ENCODE measurements at regions not wholly inside any gene's neighbourhood (a gene's known extent, or its start where the extent isn't known, plus 50 kb on each side); places are given as distances from the start of the nearest gene placed in this dataset.
"Not testable (repeated sequence)": the region's sequence is repeated elsewhere in the genome, so short reads cannot be mapped to it uniquely, and the experiment has no call there.

DNA sequence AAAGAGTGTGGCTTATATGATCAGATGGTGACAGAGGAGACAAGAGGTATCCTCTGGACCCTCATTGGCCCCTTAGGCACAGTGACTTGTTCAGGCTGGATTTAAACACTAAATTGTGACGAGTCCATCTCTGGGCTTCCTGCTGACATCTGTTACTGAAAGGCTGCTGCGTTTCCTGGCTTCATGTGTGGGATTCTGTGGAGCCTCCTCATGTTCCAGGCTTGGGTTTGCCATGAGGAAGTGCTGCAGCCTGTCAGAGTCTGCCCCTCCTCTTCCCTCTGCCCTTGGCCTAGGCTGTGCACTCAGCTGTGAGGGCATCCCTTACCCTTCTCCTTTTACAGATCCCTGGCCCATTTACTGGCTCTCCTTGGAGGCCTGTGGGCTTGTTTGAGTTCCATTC is 159.1 kb upstream of the TTC29 start:
- no peak for DNase-seq

DNA sequence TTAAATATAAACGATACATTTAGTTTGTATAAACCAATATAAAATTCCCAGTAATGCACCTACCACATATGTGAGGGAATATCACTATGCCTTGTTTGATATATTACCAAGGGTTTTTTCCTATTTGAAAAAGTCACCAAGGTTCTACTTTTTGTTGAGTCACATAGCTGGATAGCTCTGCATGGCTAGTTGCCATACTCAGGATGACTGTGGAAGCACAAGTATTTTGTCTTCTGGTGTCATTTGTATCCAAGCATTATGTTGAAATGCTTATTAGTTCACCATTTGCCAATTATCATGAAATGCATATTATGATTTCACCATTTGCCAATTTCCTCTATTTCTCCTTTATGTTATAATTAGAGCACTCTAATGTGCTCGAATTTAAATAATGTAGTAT is 162.7 kb upstream of the TTC29 start:
- no peak for DNase-seq

DNA sequence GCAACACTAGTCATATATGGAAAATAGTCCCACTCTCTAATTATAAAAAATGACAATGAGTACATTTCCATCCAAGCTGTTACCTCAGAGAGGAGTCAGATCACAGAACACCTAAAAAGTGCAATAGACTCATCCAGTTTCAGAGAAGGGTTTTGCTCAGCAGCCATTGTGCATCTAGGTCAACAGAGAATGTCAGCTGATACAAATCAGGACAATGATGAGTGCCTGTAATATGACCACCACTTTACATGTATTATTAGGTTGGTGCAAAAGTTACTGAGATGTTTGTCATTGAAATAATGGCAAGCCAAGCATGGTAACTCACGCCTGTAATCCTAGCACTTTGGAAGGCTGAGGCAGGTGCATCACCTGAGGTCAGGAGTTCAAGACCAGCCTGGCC is 164.1 kb upstream of the TTC29 start:
- no peak for DNase-seq

DNA sequence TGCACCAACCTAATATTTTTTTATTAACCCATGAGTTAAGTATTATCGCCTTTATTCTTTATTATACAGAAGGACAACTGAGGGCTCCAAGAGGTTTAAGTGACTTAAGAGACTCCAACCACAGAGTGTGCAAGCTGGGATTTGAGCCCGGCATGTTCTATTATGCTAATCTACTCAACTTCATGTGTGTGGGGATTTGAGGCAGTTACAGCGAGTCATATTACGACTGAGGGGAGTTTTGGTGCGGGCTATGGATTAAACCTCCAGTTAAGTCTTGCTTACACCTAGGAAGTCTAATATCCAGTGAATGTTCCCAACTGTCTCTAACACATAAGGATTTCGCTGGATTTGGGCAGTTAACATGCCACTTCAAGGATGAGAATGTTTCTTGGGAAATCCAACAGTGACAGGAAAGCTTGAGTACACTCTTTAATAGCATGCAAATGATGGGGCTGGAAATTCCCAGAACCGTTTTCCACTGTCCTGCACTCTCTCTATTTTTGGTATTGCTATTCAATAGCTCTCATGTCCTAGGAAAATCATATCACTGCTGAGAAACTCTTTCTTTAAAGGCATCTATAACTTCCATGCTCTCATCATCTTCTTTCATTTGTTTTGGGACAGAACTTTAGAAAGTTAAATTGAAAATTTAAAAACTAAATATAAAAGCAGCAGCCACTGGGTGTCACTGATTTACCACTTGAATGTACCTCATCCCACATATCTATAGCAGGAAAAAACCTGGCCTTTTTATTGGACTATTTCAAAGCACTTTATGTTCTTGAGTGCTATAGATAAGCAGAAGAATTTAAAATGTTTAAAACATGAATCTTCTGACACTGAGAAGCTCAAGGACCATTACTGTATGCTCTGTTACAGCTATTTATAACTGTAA is 165.1 kb upstream of the TTC29 start:
- no peak for DNase-seq

DNA sequence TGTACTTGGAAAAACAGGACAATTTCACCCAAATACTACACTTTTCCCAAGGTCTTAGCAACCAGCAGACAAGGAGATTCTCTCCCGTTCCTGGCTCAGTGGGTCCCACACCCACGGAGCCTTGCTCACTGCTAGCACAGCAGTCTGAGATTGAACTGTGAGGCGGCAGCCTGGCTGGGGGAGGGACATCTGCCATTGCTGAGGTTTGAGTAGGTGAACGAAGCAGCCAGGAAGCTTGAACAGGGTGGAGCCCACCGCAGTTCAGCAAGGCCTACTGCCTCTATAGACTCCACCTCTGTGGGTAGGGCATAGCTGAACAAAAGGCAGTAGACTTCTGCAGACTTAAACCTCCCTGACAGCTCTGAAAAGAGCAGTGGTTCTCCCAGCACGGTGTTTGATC is 166.5 kb upstream of the TTC29 start:
- not testable (repeated sequence) for DNase-seq

DNA sequence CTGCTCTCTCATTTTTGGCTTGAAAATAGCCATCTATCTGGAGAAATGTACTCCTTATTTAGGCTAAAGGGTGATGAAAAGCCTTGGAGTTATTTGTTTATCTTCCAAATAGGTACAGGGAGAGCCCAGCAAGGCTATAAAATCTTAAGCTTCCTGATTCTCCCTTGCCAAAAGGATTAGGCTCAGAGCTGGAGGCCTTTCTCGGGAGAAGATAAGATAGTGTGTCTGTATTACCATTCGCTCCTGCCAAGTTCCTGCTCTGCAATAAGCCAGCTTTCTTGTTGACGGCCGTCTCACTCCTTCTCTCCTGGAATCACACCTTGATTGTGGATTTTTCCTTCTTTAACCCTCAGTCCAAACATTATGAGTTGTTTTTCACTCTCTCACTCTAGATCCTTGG is 171.8 kb upstream of the TTC29 start:
- no peak for DNase-seq

DNA sequence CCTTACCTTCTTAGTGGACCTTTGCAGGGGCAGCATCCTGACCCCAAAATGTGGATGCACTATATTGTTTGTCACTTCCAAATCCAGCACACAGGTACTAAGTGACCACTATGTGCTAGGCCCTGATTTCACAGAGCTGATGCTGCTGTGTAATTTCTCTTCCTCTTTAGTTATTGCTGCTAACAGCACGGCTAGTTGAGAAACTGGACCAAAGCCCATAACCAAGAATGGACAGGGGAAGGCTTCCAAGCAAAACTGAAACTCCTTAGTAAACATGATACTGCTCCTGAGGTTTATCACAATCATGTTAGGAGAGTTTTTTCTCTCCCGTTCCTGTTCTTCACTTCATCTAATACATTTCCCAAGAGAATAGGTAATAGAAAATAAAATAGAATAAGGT is 172.9 kb upstream of the TTC29 start:
- no peak for DNase-seq

DNA sequence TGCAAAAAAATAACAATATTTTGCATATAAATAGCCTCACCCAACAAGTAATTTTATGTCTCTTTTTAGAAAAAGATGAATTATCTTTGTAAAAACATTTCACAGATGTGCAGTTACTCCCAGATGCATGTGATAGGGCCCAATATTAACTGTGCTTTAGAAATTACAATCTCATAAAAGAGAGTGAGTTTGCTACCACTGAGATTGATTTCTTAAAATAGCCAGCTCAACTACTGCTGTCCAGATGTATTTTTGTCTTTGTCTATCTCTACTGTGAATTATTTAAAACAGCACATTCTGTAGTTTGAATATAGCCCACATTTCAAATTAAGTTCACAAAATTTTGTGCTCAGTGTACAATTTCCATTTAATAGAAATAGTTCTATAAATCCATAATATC is 177.0 kb upstream of the TTC29 start:
- DNase-seq = no peak

DNA sequence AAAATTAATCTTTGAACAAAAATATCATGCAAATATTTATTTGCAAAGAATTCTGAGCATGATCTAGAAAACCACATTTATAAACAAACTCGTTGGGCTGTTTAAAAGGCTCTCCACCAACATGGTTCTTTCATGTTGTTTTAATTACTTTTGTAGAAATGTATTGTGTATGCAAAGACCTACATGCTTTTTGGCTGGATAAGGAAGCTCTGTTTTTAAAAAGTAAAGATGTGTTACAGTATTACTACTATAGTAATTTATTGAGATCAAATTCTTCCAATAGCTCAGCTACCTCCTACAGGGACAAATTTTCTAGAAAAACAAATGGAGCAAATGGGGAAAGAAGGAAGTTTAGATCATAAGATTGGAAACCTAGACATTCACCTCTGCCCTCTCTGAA is 177.5 kb upstream of the TTC29 start:
- DNase-seq = no peak

DNA sequence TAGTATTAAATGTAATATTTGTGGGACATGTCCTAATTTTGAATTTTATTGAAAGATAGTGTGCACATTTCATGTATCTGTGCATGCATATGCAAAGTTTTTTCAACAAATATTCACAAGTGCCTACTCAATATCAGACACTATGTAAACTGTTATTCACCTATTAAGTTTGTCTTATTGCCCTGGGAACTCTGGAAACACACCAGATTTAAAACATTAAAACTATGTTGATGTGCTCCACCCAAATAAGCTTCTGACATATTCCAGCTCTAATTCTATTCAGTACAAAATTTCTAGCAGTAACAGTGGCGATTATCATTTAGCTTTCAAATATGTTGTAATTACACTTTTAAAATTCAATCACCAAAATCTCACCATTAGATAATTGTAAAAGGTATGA is 183.1 kb upstream of the TTC29 start:
- no peak for DNase-seq

DNA sequence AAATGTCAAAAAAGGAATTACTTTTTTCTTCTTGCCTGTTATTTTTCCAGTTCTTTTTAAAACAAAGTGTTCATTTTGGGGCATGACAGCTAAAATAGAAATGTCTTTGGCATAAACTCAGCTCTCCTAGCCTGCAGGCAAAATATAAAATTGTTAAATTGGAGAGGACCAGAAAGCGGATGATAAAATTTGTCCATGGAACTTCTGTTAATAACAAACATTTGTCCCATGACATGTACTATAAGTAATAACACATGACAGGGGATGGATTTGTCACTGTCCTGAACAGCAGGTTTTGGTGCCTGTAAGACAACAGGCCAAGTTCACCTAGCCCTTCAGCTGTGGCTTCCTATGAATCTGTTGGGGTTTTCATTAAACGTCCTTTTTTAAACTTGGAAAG is 184.0 kb upstream of the TTC29 start:
- no peak for DNase-seq

DNA sequence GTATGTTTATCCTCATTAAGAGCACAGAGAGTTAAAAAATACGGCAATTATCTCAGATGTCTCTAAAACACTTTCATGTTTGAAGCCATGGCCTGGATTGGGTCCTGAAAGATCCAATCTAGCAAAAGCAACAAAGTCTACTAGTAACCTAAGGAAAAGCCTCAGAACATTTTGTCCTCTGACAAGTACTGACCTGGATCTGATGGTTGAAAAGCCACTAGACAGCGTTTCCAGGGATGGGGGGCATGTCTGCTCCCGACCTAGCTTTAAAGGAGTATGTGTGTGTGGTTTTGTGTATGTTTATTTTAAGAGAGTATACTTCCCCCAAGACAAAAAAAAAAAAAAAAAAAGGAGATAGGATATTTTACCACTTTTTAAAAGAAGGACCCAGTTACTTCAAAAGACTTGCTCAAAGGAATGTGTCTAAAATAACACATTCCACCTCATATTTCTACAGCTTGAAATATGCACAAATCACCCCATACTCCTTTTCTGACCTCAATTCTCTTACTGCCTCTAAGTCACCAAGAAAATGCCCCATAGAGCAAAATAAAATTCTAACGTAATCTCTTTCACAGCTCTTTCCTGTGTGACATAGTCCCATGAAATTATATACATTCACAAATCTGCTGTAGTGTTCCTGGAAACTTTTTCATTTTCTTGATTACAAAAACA is 189.0 kb upstream of the TTC29 start:
- no peak for DNase-seq

DNA sequence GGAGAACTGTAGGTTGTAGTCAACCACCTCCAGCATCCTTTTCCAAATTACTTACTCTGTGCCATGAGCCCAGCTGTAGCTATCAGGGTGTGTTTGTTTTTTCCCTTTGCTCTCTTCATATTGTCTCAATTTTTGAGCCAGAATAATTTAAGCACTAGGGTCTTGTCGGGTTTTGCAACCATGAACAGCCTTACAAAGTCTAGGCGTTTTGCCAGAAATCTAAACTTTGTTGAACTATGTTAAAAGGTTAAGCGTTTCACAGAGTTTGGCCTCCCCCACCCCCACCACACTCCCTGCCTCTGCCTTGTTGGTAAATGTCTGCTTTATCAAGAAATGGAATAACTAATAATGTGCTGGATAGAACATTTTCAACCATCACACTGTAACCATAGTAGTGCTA is 190.6 kb upstream of the TTC29 start:
- DNase-seq = no peak

DNA sequence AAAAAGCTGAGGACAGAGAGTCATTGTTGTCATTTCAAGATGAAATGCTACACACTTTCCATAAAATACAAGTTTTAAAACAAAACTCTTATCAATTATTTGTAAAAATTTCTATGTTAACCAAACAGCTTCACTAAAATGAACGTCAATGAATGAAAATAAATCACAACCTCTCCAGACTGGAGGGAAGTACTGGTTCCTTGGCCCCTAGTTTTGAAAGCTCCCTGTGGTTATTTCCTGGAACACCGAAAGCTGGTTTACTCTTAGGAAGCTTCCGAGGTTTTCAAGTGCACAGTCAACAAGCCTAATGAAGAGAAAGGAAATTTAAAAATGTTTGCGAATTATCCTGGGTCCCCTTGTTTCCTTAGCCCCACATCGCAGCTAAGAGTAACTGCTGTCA is 191.1 kb upstream of the TTC29 start:
- DNase-seq = no peak

DNA sequence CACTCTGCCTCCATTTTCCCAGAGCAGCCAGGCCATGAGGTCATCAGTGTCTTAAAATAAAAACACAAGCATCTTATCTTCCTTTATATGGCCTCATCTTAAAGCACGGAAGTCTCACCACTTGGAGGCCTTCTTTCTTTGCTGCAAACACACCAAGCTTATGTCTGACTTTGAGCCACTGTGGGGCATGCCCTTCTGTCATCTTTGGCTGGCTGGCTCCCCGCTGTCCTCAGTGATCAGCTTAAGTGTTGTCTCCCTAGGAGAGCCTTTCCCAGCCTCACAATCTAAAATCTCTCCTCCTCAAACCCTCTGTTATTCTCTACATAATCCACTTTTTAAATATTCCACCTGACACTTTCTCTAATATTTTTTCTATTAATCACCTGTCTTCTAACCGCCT is 191.6 kb upstream of the TTC29 start:
- no peak for DNase-seq

DNA sequence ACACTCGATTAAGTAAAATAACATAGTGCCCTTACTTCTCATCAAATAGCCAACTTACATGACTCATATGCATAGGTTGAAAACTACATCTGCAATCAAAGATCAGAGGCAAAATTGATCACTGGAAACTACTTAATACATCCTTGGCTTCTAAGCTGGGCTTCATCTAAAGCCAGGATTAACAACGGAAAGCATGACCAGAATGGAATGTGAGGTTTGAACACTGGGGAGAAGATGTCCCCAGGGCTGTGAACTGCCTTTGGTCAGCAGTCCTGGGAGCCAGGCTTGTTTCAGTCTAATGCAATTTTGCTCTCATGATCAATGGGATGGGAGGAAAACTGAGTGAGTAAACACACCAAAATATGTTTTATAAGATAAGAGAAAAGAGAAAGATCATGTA is 192.5 kb upstream of the TTC29 start:
- no peak for DNase-seq

DNA sequence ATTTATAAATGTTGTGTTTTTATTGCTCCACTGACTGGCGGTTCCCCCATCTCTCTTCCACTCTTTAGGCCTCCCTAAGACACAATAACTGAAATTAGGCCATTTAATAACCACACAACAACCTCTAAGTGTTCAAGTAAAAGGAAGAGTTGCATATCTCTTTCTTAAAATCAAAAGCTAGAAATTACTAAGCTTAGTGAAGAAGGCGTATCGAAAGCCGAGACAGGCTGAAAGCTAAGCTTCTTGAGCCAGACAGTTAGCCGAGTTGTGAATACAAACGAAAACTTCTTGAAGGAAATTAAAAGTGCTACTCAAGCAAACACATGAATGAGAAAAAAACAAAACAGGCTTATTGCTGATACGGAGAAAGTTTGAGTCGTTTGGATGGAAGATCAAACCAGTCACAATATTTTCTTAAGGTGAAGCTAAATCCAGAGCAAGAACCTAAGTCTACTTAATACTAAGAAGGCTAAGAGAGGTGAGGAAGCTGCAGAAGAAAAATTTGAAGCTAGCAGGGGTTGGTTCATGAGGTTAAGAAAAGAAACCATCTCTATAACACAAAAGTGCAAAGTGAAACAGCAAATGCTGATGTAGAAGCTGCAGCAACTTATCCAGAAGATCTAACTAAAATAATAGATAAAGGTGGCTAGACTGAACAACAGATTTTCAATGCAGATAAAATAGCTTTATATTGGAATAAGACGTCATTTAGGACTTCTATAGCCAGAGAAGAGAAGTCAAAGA is 194.0 kb upstream of the TTC29 start:
- DNase-seq = no peak

DNA sequence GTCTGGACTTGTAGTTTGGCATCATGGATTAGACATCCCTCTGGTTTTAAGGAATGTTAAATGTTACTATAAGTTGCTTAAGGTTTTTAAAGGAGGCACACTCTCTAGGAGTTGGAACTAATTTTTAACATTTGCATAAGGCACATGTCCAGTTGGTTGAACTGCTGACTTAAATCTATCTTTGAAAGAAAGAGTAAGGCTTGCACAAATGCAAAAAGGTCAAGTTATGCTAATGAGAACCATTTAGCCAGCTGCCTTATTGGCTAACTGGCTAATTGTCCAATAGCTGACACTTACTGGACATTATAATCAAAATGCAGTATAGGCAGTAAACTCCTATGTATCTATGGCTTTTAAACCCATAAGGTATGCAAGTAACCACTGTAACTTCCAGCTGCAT is 206.1 kb upstream of the TTC29 start:
- DNase-seq = no peak

DNA sequence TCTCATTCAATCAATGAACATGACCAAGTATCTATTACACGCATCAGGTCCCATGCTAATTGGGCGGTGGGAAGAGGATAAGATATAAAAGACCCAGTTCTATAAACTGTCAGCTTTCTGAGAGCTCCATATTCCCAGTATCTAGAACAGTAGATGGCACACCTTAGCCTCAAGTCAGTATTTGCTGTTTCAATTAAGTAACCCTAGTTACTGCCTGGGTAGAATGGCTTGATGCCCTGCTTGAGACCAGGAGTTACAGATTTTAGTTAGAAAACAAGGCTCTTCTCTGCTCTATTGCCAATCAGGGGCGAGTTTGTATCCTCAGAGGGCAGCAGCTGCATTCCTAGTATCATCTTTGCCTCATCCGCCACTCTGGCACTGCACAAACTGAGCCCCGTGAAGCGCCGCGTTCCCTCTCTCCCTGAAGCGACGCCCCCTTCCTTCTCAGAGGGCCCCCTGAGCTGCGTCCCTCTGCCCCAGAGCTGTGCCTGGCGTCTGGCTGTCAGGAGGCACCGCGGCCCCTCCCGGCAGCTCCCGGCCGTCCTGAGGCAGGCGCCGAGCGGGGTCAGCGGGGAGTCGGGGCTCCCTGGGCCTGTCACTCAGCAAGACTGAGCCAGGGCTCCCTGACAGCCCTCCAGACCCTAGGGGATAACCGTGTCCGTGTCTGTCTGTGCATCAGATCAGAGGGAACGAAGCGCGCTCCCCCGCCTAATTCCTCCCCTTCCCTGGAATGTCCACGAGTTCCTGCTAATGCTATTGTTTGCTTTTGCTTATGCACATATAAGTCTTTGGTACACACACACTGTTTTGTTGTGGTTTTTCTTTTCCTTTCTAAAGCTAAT is 212.4 kb upstream of the TTC29 start:
- DNase-seq = no peak

DNA sequence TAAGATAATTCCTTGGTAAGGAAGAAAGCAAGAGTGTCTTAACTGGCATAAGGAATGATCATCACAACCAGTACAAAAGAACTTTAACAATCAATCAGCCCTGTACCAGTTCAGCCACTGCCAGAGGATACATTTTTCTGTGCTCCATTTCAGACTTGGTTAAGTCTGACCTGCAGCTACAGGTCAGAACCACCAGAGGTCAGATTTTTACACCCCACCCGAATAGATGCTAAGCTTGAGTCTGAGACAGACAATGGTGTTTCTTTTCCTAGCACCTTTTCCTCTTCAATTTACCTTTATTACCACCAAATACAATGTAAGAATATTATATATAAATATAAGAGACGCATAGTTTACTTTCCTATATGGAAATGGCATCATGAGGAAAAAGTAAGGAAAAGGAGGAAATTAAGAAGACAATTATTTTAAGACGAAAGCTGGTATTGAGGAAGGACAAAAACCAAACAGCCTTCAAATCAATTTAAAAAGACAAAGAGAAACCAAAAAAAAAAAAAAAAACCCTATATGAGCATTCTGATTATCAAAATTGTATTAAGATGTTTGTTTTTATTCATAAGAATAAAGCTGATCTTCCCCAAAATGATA is 215.3 kb upstream of the TTC29 start:
- DNase-seq = no peak

DNA sequence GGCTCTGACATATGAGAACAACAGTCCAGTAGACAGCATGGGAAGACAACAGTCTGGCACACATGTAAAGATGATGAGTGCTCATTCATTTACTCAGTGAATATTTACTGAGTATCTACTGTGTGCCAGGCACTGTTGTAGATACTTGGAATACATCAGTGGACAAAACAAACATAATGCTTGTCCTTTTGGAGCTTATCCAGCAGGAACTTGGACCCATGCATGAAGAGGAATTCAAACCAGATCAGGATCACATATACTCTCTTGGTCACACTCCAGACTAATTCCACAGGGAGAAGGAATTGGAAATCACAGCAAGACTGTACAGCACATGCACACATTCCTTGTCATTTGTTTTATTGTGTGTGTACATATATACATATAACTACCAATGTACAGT is 217.6 kb upstream of the TTC29 start:
- no peak for DNase-seq

DNA sequence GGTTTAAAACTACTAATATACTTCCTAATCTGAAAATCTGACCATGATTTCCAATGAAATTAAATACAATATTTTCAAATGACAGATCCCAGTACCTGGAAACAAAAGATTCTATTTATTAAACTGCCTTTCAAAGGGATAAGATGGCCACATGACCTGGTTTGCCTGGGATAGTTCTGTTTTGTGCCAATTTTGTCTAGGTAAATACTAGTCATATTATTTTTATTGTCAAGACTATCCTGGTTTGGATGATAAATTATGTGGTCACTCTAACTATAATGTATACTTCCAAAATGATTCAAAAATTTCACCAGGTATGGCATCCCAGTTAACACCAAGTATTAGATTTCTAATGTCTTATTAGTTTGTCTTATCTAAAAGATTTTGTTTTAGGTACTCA is 222.5 kb upstream of the TTC29 start:
- DNase-seq = not testable (repeated sequence)

Data from effector CD8-positive, alpha-beta T cell (primary cell).